Embryonic facial prominence (tissue), 1 donor: ENCODE measurements at regions not wholly inside any gene's neighbourhood (a gene's known extent, or its start where the extent isn't known, plus 50 kb on each side); places are given as distances from the start of the nearest gene placed in this dataset.
"Not testable (repeated sequence)": the region's sequence is repeated elsewhere in the genome, so short reads cannot be mapped to it uniquely, and the experiment has no call there.

Experiments used
- DNase-seq: peaks from one replicate; pipeline ENCODE4 v3.0.0-alpha.2; 2016; ENCODE audit errors: extremely low spot score

- no peak for DNase-seq
Observed at GRCh38 chr21:27787046-27787445, 820.2 kb upstream of the ADAMTS5 start.

- DNase-seq, result no peak
Observed at GRCh38 chr21:27779606-27780005, 812.7 kb upstream of the ADAMTS5 start.

- no peak for DNase-seq
Observed at GRCh38 chr21:27776925-27777553, 810.2 kb upstream of the ADAMTS5 start.

- DNase-seq, result no peak
Observed at GRCh38 chr21:27772816-27773215, 805.9 kb upstream of the ADAMTS5 start.

- no peak for DNase-seq
Observed at GRCh38 chr21:27771938-27772483, 805.1 kb upstream of the ADAMTS5 start.

- no peak for DNase-seq
Observed at GRCh38 chr21:27769763-27770162, 802.9 kb upstream of the ADAMTS5 start.

- not testable (repeated sequence) for DNase-seq
Observed at GRCh38 chr21:27768046-27768637, 801.3 kb upstream of the ADAMTS5 start.

- no peak for DNase-seq
Observed at GRCh38 chr21:27764056-27764455, 797.2 kb upstream of the ADAMTS5 start.

- DNase-seq, result no peak
Observed at GRCh38 chr21:27761623-27762022, 794.7 kb upstream of the ADAMTS5 start.

GRCh38 chr21:27759820-27760219, 792.9 kb upstream of the ADAMTS5 start:
- DNase-seq, result no peak

- no peak for DNase-seq
Observed at GRCh38 chr21:27759091-27759659, 792.3 kb upstream of the ADAMTS5 start.

- DNase-seq, result no peak
Observed at GRCh38 chr21:27756191-27756590, 789.3 kb upstream of the ADAMTS5 start.

- DNase-seq, result no peak
Observed at GRCh38 chr21:27743971-27744564, 777.2 kb upstream of the ADAMTS5 start.

- no peak for DNase-seq
Observed at GRCh38 chr21:27741736-27742135, 774.8 kb upstream of the ADAMTS5 start.

- DNase-seq, result no peak
Observed at GRCh38 chr21:27740084-27740483, 773.2 kb upstream of the ADAMTS5 start.

- DNase-seq, result no peak
Observed at GRCh38 chr21:27739187-27739586, 772.3 kb upstream of the ADAMTS5 start.

GRCh38 chr21:27735699-27736098, 768.8 kb upstream of the ADAMTS5 start:
- DNase-seq, result no peak

GRCh38 chr21:27734146-27734545, 767.3 kb upstream of the ADAMTS5 start:
- DNase-seq, result no peak

- no peak for DNase-seq
Observed at GRCh38 chr21:27725916-27726315, 759.0 kb upstream of the ADAMTS5 start.

- no peak for DNase-seq
Observed at GRCh38 chr21:27722095-27722494, 755.2 kb upstream of the ADAMTS5 start.

- DNase-seq, result no peak
Observed at GRCh38 chr21:27721675-27722074, 754.8 kb upstream of the ADAMTS5 start.

GRCh38 chr21:27719226-27719625, 752.3 kb upstream of the ADAMTS5 start:
- no peak for DNase-seq

- no peak for DNase-seq
Observed at GRCh38 chr21:27715131-27715530, 748.2 kb upstream of the ADAMTS5 start.
